GM18907 (cell line): ENCODE measurements at regions not wholly inside any gene's neighbourhood (a gene's known extent, or its start where the extent isn't known, plus 50 kb on each side); places are given as distances from the start of the nearest gene placed in this dataset.

ENCODE experiments used
- ATAC-seq: cut with Tn5 transposase; IDR thresholded peaks from one replicate; pipeline ENCODE4 v1.9.1; 2021; ENCODE audit warnings: mild to moderate bottlenecking, moderate library complexity; ENCODE audit not compliant: unreplicated experiment

DNA sequence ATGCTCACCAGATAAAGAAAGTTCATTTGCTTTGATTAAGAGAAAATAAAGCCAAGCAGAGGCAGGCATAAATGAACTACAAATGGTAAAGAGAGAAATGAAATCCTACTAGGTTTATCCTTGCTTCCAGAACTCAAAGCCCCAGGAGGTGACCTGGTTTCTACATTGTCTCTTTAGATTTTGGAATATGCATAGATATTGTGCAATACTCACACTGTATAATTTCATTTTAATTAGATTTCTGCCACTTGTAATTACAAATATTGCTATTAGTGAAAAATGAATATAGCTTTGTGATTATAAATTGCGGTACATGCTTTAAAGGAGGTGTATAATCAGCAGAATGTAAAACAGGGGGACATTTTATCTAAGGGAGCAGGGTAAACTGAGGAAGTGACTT is 76.9 kb upstream of the NRXN1 start:
- ATAC-seq, result no peak

DNA sequence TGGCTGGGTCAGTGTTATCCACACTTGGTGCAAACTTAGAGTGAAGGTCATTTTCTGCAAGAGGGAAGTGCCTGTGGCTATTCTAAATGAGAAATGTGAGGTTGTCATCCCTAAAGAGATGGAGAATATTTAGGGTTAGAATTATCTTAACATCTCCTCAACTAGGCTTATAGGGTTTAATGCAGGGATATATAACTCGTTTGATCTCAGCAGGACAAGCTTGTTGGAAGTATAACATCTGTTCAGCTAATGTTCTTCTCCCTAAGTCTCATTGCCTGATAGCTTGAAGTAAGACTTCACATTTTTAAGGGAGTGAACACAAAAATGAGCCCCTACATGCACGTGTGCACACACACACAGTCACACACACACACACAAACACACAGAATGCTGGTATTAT is 75.9 kb upstream of the NRXN1 start:
- ATAC-seq, result no peak

DNA sequence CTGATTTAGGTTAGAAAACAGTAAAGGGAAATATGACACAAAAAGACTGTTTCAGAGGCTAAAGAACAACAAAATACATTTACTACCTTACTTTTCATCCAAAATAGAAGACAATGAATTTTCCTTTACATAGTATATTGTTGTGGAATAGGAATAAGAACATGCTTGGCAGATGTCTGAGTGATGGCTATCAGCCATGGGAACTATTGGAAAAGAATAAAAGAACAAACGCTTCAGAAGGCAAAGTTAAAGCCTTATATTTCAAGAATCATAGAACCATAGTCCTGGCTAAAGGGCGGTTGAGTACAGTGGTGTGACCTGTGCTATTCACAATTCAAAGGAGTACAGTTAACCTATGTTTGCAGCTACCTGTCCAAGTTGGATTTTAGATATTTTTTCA is 73.9 kb upstream of the NRXN1 start:
- ATAC-seq, result no peak

DNA sequence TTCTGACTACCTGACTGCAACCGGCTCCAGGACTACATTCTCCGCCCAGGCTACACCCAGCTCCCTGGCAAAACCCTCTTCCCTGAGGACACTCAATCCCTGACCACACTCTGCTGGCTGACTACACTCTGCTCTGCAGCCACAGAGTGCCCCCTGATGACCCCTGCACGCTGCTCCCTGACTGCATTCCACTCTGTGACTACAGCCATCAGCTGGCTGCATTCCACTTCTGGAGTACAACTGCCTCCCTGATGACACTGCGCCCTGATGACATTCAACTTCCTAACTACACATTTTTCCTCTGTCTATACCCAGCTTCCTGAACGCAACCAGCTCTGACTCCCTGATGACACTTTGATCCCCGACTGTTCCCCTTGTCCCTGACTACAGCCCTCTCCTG is 71.3 kb upstream of the NRXN1 start:
- ATAC-seq, result no peak

DNA sequence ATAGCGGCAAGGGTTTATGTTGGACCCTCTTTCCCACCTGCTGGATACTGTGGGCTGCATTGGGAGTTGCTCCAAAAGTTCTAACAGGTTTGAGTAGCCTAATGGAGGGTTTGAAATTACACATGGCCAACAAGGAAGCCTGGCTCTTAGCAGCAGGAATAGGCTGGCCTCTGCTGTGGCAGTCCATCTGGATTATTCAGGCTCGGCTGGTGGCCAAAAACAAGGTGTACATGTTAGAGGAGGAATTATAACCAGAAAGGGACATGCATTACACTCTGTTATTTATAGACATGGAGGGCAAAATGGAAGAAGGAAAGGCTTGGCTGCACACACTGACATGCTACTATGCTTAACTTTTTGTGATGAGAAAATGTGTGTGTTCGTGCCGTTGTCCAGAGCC is 61.1 kb upstream of the NRXN1 start:
- ATAC-seq, result no peak

DNA sequence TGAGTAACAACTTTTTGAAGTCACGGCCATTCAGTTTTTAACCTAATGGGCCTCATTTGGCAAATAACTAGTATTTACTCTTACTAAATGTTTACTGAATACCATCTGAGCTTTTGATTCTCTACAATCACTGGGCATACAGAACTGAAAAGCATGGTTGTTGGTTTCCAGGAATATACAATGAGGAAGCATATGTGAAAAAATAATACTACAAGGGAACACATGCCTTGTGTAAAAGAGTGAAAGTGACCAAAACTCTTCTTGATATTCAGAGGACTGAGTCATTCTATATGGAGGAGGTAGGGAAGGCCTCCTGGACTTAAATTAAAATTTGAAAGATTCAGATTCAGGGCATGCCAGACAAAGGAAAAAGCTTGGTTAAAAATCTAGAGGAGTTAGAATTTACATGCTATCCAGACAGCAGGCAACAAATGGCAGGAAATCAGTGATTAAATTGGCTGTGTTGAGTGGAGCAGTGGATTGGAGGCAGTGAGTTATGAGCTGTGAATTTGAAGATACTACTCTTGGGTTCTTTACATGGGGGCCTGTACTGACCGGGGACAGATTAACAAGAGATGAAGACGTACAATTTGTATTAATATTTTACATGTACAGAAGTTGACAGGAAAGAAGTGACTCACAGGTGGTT is 53.6 kb upstream of the NRXN1 start:
- no peak for ATAC-seq

DNA sequence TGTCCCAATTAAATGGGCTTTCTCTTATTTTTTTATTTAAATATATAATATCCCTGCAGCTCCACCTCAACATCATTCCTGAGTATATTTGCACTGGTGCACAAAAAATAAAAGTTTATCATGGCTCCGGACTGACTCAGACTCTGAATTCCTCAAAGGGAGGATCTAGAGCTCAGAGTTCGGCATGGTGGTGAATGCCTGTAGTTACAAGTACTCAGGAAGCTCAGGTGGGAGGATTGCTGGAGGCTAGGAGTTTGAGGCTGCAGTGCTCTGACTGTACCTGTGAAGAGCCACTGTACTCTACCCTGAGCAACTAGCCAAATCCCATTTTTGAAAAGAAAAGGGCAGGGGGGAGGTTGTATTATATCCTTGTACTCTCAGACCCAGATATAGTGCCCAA is 52.8 kb upstream of the NRXN1 start:
- no peak for ATAC-seq
